HG03469 (cell line): ENCODE measurements at regions not wholly inside any gene's neighbourhood (a gene's known extent, or its start where the extent isn't known, plus 50 kb on each side); places are given as distances from the start of the nearest gene placed in this dataset.

Source experiments
- ATAC-seq: cut with Tn5 transposase; IDR thresholded peaks from one replicate; pipeline ENCODE4 v1.9.1; 2021; ENCODE audit warnings: mild to moderate bottlenecking, moderate library complexity, moderate number of reproducible peaks; ENCODE audit not compliant: unreplicated experiment

DNA sequence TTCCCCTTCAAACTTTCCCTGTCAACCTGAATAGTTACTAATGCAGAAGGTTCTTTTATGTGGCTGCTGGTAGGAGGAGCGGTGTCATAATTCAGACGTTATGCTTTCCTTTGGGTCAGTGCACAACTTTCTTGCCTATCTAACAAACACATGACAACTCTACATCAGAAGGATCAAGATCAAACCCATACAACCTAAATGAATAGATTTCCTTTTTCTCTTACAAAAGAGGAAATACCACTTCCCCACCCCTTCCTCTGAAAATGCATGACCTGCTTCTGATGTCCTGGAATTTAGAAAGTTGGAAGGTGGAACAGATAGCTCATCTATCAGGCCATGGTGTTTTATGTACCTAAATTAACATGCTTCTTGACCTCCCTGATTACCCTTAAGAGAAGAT is 75.7 kb upstream of the ADGRL4 start:
- no peak for ATAC-seq

DNA sequence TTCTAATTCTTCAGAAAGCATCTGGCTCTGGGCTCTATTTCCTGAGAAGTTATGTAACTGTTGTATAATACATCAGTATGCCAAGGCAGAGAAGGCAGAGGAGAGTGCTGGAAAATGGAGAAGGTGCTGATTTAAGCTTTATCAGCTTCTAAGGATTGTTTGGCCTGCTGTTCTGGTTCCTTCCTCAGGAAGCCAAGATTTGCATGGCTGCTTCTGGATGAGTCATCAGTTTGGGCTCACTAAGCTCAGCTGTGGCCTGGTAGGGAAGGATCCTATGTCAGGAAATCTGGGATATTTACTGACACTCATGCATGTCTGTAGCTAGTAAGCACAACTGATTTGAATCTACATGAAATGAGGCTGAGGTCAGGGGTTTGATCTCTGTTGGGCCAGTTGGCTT is 73.2 kb upstream of the ADGRL4 start:
- ATAC-seq: no peak

DNA sequence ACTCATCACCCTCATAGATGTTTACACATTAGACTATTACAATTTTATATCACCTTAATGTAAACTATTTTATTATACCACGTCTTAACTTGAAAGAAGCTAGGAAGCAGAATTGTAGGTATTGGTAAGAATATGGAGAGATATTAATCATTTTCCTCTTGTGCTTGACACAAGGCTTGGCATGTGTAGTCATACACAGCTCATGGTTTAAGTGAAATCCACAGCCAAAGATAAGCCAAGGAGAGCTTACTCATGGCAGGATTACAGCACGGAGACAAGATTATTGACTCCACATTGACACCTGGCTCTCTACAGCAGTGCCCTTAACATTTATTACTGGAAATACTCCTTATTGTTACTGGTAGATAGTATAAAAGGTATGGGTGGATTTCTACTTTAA is 68.4 kb upstream of the ADGRL4 start:
- ATAC-seq: no peak

DNA sequence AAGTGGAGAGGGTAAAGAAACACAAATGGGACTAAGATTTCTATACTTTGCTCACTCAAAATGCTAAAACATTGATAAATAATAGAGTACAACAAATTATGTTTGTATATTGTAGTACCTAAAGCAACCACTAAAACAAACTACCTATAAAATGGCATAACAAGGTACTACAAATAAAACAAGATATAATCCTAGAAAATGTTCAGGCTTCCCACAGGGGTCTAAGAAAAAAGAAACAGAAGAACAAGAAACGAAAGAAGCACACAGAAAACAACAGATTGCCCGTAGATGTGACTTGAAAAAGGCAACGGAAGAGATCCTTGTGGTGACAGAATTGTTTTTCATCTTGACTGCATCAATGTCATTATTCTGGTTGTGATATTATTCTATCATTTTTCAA is 63.3 kb upstream of the ADGRL4 start:
- no peak for ATAC-seq

DNA sequence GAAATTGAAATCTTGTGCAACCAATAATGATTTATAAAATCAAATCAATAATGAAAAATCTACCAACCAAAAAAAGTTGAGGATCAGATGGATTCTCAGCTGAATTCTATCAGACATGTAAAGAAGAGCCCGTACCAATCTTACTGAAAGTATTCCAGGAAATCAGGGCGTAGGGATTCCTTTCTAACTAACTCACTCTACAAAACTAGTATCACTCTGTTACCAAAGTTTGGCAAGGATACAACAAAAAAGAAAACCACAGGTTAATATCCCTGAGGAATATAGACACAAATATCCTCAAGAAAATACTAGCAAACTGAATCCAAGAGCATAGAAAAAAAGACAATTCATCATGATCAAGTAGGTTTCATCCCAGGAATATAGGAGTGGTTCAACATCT is 52.8 kb upstream of the ADGRL4 start:
- no peak for ATAC-seq
